ENCODE measurements at regions not wholly inside any gene's neighbourhood (a gene's known extent, or its start where the extent isn't known, plus 50 kb on each side); places are given as distances from the start of the nearest gene placed in this dataset.

DNA sequence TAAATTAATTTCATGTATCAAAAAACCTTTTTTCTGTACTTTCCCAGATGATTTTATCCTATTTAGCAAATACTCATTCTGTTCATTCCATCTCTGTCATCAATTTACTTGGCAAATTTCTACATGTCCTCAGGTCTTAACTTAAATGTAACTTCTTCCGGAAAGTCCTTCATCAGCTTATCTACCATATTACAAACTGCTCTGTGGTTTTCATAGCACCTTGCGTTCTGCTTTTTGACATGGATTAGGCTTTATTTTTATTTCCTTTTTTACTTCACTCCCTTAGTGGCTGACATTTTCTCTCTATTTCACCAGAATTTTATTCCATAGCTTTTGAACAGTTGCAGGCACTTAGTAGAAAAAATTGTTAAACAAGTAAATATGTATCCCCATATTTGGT, 1040.8 kb downstream of the TAF11L14 start:
- TF ChIP-seq, protein P1, sequence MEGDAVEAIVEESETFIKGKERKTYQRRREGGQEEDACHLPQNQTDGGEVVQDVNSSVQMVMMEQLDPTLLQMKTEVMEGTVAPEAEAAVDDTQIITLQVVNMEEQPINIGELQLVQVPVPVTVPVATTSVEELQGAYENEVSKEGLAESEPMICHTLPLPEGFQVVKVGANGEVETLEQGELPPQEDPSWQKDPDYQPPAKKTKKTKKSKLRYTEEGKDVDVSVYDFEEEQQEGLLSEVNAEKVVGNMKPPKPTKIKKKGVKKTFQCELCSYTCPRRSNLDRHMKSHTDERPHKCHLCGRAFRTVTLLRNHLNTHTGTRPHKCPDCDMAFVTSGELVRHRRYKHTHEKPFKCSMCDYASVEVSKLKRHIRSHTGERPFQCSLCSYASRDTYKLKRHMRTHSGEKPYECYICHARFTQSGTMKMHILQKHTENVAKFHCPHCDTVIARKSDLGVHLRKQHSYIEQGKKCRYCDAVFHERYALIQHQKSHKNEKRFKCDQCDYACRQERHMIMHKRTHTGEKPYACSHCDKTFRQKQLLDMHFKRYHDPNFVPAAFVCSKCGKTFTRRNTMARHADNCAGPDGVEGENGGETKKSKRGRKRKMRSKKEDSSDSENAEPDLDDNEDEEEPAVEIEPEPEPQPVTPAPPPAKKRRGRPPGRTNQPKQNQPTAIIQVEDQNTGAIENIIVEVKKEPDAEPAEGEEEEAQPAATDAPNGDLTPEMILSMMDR (optimal IDR thresholded peaks at IDR 0.05 in 1 of 3, IDR thresholded peaks at IDR 0.05 in 1 of 3, conservative IDR thresholded peaks at IDR 0.05 in 1 of 3; ENCODE audit: extremely low read depth in 1 of 3, insufficient read depth in 2 of 3, low read length in 3 of 3): no peak
- no peak for TF ChIP-seq EZH2 (IDR thresholded peaks at IDR 0.05; ENCODE audit: low read length)
